IMR-90 (cell line): ENCODE measurements at regions not wholly inside any gene's neighbourhood (a gene's known extent, or its start where the extent isn't known, plus 50 kb on each side); places are given as distances from the start of the nearest gene placed in this dataset.

ENCODE experiments used
- CTCF ChIP-seq: conservative IDR thresholded peaks from 2 replicates; pipeline ENCODE4 v1.5.1; 2012; ENCODE audit warnings: mild to moderate bottlenecking, low read depth, low read length, improper control_type of control experiment
- ELK1 ChIP-seq: fragments of 150-350 bp; IDR thresholded peaks from 2 replicates; pipeline ENCODE4 v1.6.1; 2016; ENCODE audit warnings: low read depth, mild to moderate bottlenecking, low read length, moderate library complexity, borderline replicate concordance
- FOS ChIP-seq: fragments of 150-350 bp; IDR thresholded peaks from 2 replicates; pipeline ENCODE4 v1.6.1; 2016; ENCODE audit warnings: low read depth, low read length
- MAFK ChIP-seq: IDR thresholded peaks from 2 replicates; pipeline ENCODE4 v1.6.1; 2012; ENCODE audit warnings: low read depth, low read length, improper control_type of control experiment
- MXI1 ChIP-seq: IDR thresholded peaks from 2 replicates; pipeline ENCODE4 v1.6.1; 2012; ENCODE audit warnings: low read depth, mild to moderate bottlenecking, low read length, moderate library complexity, borderline replicate concordance
- POLR2A ChIP-seq: IDR thresholded peaks from 2 replicates; pipeline ENCODE4 v1.6.1; 2012; ENCODE audit warnings: mild to moderate bottlenecking, low read depth, low read length
- RAD21 ChIP-seq: IDR thresholded peaks from 2 replicates; pipeline ENCODE4 v1.6.1; 2012; ENCODE audit warnings: low read length, improper control_type of control experiment
- RCOR1 ChIP-seq: IDR thresholded peaks from 2 replicates; pipeline ENCODE4 v1.6.1; 2012; ENCODE audit warnings: mild to moderate bottlenecking, low read length, improper control_type of control experiment; ENCODE audit not compliant: insufficient replicate concordance
- RFX5 ChIP-seq: IDR thresholded peaks from 2 replicates; pipeline ENCODE4 v1.8.0; 2012; ENCODE audit warnings: low read depth, mild to moderate bottlenecking, low read length, moderate library complexity
- SMC3 ChIP-seq: fragments of 150-350 bp; IDR thresholded peaks from 2 replicates; pipeline ENCODE4 v1.6.1; 2016; ENCODE audit warnings: low read depth, mild to moderate bottlenecking, antibody characterized with exemption, low read length, moderate library complexity
- USF2 ChIP-seq: fragments of 150-350 bp; IDR thresholded peaks from 2 replicates; pipeline ENCODE4 v1.6.1; 2017; ENCODE audit warnings: mild to moderate bottlenecking, antibody characterized with exemption, low read length, low read depth

- TF ChIP-seq RAD21, result no peak
- TF ChIP-seq CTCF, result no peak
- no peak for TF ChIP-seq SMC3
- no peak for TF ChIP-seq POLR2A
- TF ChIP-seq RFX5, result no peak
- TF ChIP-seq USF2, result no peak
- TF ChIP-seq FOS, result no peak
- TF ChIP-seq MAFK, result no peak
- no peak for TF ChIP-seq ELK1
- TF ChIP-seq RCOR1, result no peak
- TF ChIP-seq MXI1, result no peak
Observed at GRCh38 chr3:41141433-41142167, 57.7 kb upstream of the CTNNB1 start.
